ENCODE measurements at regions not wholly inside any gene's neighbourhood (a gene's known extent, or its start where the extent isn't known, plus 50 kb on each side); places are given as distances from the start of the nearest gene placed in this dataset.

- no peak for DNase-seq
Measured at GRCh38 chr1:83813576-83813975, 185.4 kb downstream of the TTLL7 start.

DNA sequence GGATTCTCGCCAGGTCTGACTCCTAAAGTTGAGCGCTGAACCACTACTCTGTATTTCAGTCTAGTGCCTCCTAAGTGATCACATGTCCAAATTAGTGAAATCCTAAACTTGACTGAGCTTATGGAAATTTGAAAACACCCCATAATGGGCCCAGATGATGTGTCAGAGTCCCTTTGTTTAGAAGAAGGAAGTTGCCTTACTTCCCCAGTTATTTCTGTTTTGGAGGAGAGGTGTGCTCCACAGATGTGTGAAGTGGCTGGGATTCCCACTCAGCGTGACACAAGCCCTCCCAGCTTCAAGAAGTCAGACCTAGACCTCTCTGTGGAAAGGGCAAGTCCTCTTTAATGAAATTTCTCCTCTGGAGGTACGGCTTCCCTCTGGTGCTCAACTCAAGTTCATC, 188.8 kb downstream of the TTLL7 start:
- DNase-seq: no peak

GRCh38 chr1:83808536-83808935, 190.4 kb downstream of the TTLL7 start:
- no peak for DNase-seq

- no peak for DNase-seq
Measured at GRCh38 chr1:83807821-83808220, 191.1 kb downstream of the TTLL7 start.

- DNase-seq: no peak
Measured at GRCh38 chr1:83807231-83807630, 191.7 kb downstream of the TTLL7 start.

DNA sequence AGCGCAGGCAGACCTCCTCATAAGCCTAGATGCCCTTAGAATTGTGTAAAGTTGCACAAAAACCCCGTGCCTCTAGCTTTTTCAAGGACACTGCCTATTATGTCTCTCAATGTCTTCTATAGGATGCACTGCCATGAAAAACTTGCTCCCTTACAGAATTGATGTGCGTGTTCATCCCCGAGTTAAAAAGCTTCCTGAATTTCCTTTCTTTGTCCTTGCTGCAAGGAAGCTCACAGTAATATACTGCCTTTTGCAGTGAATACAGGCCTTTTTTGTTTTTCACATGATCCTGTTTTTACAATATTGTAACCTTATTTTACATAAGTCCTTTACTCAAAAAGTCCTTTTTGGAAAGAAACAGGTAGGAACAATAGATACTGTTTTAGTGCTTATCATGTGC, 193.0 kb downstream of the TTLL7 start:
- no peak for DNase-seq

GRCh38 chr1:83802460-83803152, 196.3 kb downstream of the TTLL7 start:
- DNase-seq: peak; percentile 52

DNA sequence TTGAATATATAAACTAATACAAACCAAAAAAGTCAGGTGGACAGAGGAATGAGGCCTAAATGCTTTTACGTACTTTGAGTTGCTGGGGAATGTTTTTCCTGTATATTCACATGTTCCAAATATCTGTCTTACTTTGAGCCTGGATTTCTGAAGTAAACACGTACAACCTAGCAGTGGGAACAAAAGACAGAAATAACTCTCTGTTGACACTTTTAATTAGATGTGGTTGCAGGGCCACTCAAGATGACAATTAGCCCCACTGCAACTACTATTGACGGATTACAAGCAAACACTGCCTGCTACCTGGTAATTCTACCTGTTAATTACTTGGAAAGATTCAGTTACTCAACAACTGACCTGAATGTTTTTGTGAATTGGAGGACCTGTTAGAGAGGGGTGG, 196.9 kb downstream of the TTLL7 start:
- DNase-seq: peak; percentile 92

DNA sequence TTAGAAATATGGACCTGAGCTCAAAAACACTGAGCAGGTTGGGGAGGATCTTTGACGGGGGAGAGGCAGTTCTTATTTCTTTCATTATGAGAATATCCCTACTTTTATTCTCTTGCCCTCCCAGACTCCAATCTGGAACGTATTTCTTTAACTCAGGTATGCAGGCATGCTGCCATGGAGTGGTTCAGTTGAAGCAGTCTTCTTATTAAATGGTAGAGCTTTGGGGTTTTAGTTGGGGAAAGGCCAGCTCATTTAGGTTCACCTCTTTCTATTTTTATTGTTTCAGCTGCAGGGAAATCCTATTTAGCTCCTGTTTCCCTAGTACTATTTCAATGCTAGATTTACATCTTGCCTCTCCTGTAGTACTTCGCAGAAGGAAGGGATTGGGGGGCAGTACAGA, 198.9 kb downstream of the TTLL7 start:
- no peak for DNase-seq

GRCh38 chr1:83799594-83799993, 199.3 kb downstream of the TTLL7 start:
- DNase-seq: no peak

DNA sequence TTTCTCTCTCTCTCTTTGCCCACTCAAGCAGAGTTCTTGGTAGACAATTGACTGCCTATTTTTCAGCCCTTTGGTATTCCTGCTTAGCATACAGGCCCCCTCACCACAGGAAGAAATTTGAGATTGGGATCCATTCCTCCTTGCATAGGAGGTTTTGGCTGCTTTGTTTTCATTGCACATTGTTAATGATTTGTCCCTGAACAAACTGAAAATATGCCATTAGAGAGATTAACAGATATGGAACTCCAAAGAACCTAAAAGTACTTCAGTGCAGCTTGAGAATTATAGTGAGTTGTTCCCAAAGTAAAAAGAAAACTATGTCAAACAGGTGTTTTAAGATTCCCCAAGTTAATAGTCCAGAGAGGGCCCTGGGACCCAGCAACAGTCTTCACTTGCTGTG, 200.0 kb downstream of the TTLL7 start:
- DNase-seq: no peak

DNA sequence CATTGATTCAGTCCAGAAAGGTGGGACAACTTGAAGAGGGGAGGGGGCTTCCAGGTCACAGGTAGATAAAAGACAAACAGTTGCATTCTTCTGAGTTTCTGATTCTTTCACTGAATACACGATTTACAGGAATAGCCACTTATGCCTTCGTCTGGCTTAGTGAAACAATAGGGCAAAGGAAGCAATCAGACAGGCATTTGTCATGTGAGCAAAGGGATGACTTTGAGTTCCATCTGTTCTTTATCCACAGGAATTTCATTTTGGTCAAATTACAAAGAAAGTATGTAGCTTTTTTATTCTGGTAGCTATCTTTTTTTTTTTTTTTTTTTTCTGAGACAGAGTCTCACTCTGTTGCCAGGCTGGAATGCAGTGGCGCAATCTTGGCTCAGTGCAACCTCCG, 202.5 kb downstream of the TTLL7 start:
- no peak for DNase-seq

- no peak for DNase-seq
Measured at GRCh38 chr1:83794384-83794783, 204.5 kb downstream of the TTLL7 start.

DNA sequence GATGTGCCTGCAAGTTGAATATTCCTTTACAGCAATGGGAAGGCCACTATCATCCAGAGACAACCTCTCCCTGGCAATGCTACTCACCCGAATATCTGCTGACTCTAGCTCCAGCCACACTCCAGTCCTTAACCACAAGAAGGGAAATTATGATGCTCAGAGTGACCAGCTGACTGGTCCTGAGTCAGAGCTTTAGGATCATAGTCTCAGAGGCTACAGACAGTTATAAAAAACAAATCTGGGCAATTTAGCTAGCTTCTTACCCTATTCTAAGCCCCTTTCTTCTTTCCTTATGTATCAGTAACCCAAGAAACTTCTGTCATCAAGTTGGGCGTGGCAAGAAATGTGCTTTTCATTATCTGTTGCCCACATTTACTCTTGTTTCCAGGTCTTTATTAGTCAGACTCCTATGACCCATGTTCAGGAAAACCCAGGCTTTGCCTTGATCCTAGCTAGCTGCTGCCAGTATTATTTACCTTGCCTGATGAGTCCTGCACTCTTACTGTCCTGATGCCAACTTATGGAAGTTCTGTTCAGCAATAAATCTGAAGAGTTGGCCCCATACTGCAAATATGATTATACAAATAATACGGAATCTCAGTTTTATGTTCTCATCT, 207.0 kb downstream of the TTLL7 start:
- DNase-seq: no peak

DNA sequence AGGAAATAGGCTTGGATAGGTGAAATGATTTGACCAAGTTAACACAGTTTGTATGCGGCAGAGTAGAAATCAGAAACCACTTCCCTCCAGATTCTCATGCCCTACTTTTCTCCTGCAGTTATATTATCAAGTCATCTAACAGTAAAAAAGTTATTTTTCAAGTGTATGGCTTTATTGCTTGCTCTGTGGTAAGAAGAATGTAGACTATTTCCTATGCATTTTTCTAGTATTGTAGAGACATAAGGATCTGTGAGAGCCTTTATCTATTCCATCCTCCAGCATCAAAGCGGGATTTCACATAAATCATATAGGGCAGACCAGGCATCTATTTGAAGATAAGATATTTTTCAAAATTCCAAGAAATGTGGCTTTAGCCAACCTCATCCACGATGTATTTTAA, 208.5 kb downstream of the TTLL7 start:
- DNase-seq: no peak

DNA sequence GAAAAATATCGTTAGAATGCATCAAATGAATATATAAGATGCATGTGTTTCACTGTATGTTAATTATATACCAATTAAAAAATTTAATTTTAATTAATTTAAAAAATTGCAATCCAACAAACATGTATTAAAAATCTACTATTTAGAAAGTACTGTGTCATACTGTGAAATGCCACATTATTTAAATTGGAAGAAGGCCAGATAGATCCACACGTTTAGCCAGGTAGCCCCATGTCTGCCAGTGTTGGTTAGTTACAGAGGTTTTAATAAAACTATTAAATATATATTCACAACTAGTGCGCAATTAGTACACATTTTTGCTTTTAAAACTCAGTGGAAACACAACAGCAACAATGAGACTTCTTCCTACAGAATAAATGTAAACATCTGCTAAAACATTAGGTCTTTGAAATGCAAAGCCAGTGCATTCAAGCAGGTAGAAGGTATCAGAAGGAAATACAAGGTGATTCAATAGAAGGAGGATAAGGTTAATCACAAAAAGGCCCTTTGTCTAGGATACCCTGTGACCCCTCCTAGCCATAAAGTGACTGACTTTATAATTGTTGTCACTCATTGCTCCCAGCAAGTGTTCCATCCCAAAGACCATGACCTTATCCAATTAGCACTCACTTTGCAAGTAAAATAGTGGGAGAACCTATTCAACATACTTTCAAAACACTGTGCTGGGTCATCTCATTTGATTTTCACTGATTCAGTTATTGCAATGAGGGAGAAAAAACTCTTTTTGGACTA, 211.5 kb downstream of the TTLL7 start:
- peak; percentile 45 for DNase-seq

DNA sequence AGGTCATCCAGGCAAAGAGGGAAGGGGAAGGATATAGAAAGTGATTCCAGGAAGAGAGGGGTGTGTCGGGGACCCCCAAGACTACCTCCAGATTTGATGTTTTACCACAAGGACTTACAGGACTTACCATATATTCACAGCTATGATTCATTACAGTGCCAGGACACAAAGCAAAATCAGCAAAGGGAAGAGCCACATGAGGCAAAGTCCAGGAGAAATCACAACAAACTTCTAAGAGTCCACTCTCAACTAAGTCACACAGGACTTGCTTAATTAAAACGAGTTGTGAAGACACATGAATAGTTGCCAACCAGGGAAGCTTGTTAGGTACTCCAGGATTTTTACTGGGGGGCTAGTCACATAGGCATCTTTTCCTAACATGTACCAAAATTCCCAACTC, 217.3 kb downstream of the TTLL7 start:
- DNase-seq: no peak

GRCh38 chr1:83779565-83779964, 219.4 kb downstream of the TTLL7 start:
- no peak for DNase-seq

DNA sequence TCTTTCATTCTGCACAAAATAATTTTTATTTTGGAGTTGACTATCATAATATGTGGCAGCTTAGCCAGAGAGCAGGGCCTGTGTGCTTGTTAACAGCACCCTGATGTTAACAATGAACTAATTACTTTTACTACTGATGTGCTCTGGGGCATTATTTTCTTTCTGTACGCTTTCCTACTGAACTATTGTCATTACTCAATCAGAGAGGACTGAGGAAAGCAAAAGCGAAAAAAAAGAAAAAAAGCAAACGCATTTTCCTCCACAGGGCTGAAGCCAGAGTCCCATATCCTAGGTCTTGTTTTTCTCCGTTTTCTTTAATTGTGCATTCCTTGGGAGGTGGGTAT, 221.2 kb downstream of the TTLL7 start:
- DNase-seq: no peak

DNA sequence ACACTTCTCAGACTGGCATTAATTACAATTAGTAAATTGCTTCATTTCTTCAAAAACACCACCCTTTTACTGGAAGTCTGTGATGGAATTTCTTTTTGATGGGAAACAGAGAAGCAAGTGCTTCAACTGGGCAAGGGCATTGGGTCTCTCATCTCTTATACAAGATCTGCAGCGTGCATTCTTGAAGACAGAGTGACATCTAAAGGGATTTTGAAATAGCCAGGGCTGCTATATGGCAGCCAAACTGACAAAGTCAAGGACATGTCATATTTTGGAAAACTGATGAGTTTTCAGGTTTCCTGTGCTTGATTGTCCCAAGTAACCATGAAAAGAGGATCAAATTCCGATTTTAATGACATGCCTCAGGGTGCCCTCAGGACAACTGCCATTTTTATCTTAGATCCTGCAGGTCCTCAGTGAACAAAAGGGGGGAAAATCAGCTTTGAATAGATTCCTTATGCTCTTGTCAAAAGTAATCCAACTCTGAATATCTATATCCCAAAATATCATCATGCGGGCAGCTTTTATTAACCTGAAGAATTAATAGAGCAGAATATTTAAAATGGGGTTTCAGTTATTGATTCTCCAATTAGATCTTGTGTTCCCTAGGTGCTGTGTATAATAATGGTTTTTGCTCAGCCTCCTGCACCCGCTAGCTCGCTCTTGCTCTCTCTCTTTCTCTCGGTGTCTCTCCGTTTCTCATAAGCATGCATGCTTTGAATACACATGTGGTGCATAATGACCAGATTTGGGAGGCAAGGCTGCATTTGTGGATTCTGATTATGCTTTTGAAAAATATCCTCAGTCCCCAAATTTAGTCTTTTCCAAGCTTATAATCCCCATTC, 221.8 kb downstream of the TTLL7 start:
- no peak for DNase-seq

GRCh38 chr1:83775977-83776603, 222.8 kb downstream of the TTLL7 start:
- no peak for DNase-seq

GRCh38 chr1:83773059-83773458, 225.9 kb downstream of the TTLL7 start:
- no peak for DNase-seq

GRCh38 chr1:83770319-83770661, 228.6 kb downstream of the TTLL7 start:
- no peak for DNase-seq

Data from NCI-H748 treated with DMSO at 0.1 percent for 48 hours (cell line).